Neuron (in vitro differentiated cells): ENCODE measurements at regions not wholly inside any gene's neighbourhood (a gene's known extent, or its start where the extent isn't known, plus 50 kb on each side); places are given as distances from the start of the nearest gene placed in this dataset.
A peak's percentile ranks its signal among the peaks of the same experiment; 100 is the strongest.

Experiments used
- H2AFZ ChIP-seq: one replicate; pipeline ENCODE4 v1.6.1; 2013; ENCODE audit warnings: low read depth, mild to moderate bottlenecking, inconsistent platforms, low read length, moderate library complexity
- H3K27me3 ChIP-seq: one replicate; pipeline ENCODE4 v1.6.1; 2013; ENCODE audit warnings: low read length; ENCODE audit not compliant: insufficient read depth
- H3K36me3 ChIP-seq: one replicate; pipeline ENCODE4 v1.6.1; 2013; ENCODE audit warnings: low read length; ENCODE audit not compliant: insufficient read depth
- H3K4me1 ChIP-seq: one replicate; pipeline ENCODE4 v1.6.1; 2013; ENCODE audit warnings: low read length; ENCODE audit not compliant: insufficient read depth
- H3K4me3 ChIP-seq: 2 replicates; pipeline ENCODE4 v1.5.1; 2013; ENCODE audit warnings: mild to moderate bottlenecking, low read length, moderate library complexity
- H3K9me3 ChIP-seq: one replicate; pipeline ENCODE4 v1.6.1; 2013; ENCODE audit warnings: low read length

DNA sequence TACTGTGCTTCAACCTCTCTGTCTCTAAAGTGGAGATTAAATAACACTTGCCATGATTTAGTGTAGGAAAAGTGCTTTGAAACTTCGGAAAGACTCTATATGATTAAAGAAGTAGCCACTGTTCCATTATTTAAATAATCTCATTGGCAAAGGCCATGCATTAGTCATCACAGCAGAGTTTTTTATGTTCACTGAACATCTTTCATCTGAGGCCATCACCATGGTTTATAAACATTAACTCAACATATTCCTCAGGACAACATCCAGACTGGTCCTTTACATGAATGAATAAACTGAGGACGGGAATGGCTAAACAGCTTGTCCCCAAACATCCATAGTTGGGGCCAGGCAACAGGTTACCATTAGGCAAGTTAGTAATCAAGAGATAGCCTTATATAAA, 124.6 kb upstream of the FRMD6 start:
- no peak overlapping the region for H2AFZ ChIP-seq
- H3K4me1 ChIP-seq, result no peaks in the 10 kb centered on the region
- H3K27me3 ChIP-seq, result no peaks in the 10 kb centered on the region
- H3K4me3 ChIP-seq, result no peak overlapping the region
- no peaks in the 10 kb centered on the region for H3K36me3 ChIP-seq
- no peaks in the 10 kb centered on the region for H3K9me3 ChIP-seq

DNA sequence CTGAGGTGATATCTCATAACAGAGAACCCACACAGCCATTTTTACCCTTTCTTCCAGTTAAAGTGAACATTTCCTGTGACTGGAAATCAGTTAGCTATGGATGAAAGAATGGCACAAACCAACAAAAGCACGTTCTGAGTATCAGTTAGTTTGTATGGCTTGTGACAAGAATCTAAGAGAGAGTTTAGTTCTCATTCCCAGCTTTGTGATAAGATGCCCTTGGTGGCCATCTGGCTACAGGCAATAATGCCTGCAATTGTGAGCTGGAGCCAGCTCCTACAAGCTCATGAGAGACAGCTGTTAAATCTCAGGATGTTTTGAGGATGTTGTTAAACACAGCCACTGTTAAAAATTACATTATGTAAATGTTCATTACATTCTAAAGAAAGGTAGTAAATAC, 122.0 kb upstream of the FRMD6 start:
- no peak overlapping the region for H2AFZ ChIP-seq
- no peak overlapping the region for H3K4me3 ChIP-seq
- no peaks in the 10 kb centered on the region for H3K36me3 ChIP-seq
- H3K4me1 ChIP-seq, result peaks cover 4% of the 10 kb centered on the region
- no peaks in the 10 kb centered on the region for H3K9me3 ChIP-seq
- no peaks in the 10 kb centered on the region for H3K27me3 ChIP-seq

DNA sequence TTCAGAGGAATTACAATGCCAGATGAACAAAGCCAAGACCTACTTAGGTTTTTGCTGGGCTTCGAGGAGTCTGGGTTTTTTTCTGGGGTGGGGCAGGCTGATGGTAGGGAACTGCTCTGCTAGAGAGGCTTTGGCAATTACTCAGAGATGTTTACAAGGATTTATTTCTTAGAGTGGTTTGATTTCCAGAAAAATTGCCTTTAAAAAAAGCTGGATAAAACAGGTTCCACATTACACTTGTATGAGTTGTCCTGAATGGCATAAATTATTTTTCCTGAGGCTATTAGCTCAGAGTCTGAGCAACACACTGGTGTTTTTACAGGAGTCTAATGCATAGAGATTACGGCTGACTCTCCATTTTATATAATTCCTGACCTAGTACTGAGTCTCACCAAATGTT, 118.5 kb upstream of the FRMD6 start:
- H2AFZ ChIP-seq, result no peak overlapping the region
- H3K36me3 ChIP-seq, result no peaks in the 10 kb centered on the region

DNA sequence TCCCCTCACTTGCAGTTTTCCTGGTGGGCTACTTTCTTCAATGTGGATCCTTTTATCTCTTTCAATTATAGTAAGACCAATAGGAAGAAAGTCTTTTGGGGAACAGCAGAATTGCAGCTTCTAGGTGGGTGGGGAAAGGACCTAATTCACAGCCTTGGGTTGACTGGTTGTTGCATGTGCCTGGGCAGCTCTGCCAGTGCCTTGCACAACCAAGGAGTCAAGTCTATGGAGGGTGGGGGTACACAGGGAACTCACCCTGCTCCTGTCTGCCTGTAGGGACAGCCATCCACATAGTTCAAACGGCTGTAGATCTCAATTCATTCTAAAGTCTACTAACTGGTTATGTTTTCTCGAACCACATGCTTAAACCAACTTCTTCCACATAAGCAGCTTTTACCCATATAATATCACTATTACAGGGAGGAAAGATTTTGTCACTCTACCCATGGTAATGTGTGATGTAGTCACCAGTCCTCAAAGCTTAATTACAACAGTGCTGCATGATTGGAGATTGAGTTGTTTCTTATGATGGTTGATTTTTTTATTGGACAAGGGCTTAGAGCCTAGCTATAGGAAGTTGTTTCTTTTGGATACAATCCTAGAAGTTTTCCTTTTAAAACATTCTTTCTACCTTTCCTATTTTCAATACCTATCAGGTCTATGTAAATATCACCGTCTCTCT, 117.7 kb upstream of the FRMD6 start:
- Histone ChIP-seq H3K4me3 (no peak overlapping the region), H2AFZ (peak overlapping the region; percentile 64), H3K36me3 (no peaks in the 10 kb centered on the region), H3K9me3 (no peaks in the 10 kb centered on the region), H3K4me1 (peaks cover 5% of the 10 kb centered on the region), H3K27me3 (no peaks in the 10 kb centered on the region)

More for the DNA sequence above, 118.5 kb upstream of the FRMD6 start:
- Histone ChIP-seq H3K27me3 (no peaks in the 10 kb centered on the region), H3K4me3 (no peak overlapping the region), H3K9me3 (no peaks in the 10 kb centered on the region), H3K4me1 (peaks cover 5% of the 10 kb centered on the region)

DNA sequence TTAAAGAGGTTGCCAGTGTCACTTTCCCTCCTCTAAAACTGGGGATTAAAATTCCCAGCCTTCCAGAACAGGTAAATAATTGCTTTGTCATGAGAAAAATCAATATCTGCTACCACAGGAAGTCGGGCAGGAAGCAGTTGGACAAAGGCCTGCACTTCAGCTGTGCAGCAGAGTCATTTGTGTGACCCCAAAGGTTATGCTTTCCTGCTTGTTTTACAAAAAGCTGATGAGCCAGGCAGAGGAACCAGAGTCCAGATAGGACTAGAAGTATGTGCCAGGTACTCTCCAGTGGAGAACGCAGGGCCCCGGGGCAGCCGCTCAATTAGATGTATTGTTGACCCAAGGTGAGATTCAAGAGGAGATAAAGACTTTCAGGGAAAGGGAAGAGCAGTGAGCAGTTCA, 117.1 kb upstream of the FRMD6 start:
- no peak overlapping the region for H3K4me3 ChIP-seq
- H3K27me3 ChIP-seq, result no peaks in the 10 kb centered on the region
- H3K9me3 ChIP-seq, result no peaks in the 10 kb centered on the region
- H3K36me3 ChIP-seq, result no peaks in the 10 kb centered on the region
- peak overlapping the region; percentile 64 for H2AFZ ChIP-seq
- H3K4me1 ChIP-seq, result peaks cover 8% of the 10 kb centered on the region

DNA sequence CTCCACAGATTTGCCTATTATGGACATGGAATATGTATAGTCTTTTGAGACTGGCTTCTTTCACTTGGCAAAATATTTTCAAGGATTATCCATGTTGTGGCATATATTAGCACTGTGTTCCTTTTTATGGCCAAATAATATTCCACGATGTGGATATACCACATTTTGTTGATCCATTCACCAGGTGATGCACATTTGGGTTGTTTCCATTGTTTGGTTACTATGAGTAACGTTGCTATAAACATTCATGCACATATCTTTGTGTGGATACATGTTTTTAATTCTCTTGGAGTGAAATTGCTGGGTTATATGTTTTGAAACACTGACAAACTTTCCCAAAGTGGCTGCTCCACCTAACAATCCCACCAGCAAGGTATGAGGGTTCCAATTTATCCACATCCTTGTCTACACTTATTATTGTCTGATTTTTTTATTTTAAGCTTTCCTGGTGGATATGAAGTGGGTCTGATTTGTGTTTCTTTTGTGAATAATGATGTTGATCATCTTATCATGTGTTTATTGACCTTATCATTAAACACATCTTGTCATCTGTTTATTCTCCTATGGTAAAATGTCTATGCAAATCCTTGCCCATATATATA, 116.2 kb upstream of the FRMD6 start:
- Histone ChIP-seq H3K4me1 (peaks cover 13% of the 10 kb centered on the region), H2AFZ (no peak overlapping the region), H3K4me3 (no peak overlapping the region), H3K9me3 (no peaks in the 10 kb centered on the region), H3K36me3 (no peaks in the 10 kb centered on the region), H3K27me3 (no peaks in the 10 kb centered on the region)

DNA sequence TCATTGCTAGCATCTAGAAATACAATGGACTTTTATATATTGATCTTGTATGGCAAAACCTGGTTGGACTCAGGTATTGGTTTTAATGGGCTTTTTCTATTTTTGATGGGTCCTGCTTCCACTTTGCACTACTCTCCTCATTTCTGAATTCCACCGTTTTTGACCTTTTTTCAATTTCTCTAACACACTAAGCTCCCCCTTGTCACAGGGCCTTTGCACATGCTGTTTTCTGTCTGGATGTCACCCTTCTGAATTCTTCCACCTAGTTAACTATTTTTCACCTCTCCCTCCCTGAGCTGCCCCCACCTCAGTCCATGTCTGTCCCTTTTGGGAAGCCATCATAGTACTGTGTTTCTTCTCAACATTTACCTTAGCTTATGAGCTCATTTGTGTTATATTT, 112.7 kb upstream of the FRMD6 start:
- Histone ChIP-seq H3K4me1 (peaks cover 13% of the 10 kb centered on the region), H3K36me3 (no peaks in the 10 kb centered on the region), H3K4me3 (no peak overlapping the region), H3K27me3 (no peaks in the 10 kb centered on the region), H2AFZ (no peak overlapping the region), H3K9me3 (no peaks in the 10 kb centered on the region)

DNA sequence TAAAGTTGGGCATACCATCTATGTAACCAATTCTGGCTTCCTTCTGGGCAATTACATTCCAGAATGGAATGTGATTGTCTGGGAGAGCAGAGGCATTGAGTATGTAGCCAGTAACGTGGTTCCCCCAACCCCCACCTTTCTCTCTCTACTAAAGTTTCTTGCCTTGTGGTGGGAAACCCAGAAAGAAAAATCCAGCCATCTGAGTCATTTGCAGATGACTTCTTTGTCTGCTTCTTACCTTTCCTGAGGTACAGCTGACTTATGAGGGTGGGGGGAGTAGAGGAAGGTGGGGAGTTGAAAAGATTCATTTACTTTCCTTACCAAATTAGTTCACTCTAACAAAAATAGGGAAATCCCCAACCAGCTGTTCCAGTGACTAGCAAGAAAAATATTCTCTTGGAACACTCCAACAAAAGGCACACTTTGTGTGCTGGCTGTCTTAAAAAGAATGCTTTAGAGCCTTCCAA, 112.1 kb upstream of the FRMD6 start:
- H3K27me3 ChIP-seq, result no peaks in the 10 kb centered on the region
- peaks cover 11% of the 10 kb centered on the region for H3K4me1 ChIP-seq
- no peaks in the 10 kb centered on the region for H3K9me3 ChIP-seq
- no peaks in the 10 kb centered on the region for H3K36me3 ChIP-seq
- H3K4me3 ChIP-seq, result no peak overlapping the region
- H2AFZ ChIP-seq, result peak overlapping the region; percentile 40

DNA sequence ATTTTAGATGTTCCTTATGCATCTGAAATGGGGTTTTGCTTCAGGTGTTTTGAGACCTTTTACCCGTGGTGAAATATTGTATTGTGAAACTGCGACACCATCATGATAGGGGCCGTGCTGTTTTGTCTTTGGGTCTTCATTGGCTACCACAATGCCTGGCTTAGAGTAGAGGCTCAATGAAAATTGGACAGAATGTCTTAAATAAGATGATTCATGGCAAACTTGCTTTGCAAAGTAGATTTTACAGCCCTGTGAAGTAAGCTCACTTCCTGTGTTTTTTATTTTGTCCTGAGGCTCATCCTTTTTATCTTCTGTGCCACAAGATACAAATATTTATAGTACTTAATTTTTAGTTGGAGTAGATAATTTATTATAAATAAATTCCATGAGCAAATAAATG, 111.3 kb upstream of the FRMD6 start:
- H3K27me3 ChIP-seq, result no peaks in the 10 kb centered on the region
- H3K4me1 ChIP-seq, result peaks cover 8% of the 10 kb centered on the region
- H3K9me3 ChIP-seq, result no peaks in the 10 kb centered on the region
- no peak overlapping the region for H3K4me3 ChIP-seq
- H2AFZ ChIP-seq, result no peak overlapping the region
- H3K36me3 ChIP-seq, result no peaks in the 10 kb centered on the region

DNA sequence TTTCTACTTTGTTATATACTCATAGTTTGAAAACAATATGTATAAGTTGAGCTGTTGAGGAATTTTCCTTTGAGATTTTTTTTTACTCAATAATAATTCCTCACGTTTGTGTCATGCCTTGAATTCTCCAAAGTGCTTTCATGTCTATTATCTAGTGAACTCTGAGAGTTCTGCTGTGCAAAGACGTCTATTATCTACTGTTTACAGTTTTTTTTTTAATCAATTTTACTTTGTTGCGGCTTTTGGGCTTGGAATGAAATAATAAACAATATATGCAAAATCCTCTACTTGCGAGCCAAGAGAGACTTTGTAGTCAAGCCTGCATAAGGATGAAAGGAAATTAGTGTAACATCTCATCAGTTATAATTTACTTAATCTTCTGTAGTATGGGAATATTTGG, 107.2 kb upstream of the FRMD6 start:
- H3K36me3 ChIP-seq, result no peaks in the 10 kb centered on the region
- H3K27me3 ChIP-seq, result no peaks in the 10 kb centered on the region
- no peaks in the 10 kb centered on the region for H3K9me3 ChIP-seq
- no peak overlapping the region for H3K4me3 ChIP-seq
- H2AFZ ChIP-seq, result no peak overlapping the region
- peaks cover 11% of the 10 kb centered on the region for H3K4me1 ChIP-seq

DNA sequence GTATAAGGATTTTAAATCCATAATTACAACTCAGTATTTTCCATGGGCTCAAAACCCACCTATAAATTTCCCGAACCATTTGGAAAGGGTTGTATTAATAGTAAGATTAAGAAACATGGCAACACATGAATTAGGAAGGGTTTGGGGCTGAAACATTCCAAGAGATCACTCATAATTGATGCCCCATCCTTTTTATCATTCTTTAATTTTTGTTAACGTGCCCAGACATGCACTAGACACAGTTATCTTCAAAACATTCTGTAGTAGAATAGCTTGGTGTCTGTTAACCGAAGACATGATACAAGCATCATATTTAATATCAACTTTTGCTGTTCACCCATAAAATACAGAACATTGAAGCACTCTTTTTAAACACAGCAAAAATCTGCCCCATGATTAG, 106.8 kb upstream of the FRMD6 start:
- no peak overlapping the region for H2AFZ ChIP-seq
- H3K4me3 ChIP-seq, result no peak overlapping the region
- no peaks in the 10 kb centered on the region for H3K36me3 ChIP-seq
- H3K4me1 ChIP-seq, result peaks cover 7% of the 10 kb centered on the region
- no peaks in the 10 kb centered on the region for H3K27me3 ChIP-seq
- no peaks in the 10 kb centered on the region for H3K9me3 ChIP-seq

DNA sequence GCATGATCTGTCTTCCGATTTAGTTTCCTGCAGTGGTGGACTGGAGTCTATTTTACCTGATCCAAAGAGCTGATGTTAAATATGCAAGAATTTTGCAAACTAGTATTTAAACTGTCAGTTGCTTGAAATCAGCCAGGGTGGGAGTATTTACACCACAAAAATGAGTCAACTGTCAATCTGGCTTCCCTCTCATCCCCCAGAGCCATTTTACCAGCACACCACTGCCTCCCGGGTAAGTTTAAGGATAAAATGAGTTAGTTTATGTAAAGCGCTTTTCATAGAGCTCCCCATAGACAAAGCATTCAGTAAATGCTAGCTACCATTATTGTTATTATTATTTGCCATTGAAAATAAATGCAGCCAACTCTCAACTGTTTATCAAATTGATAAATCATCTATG, 106.3 kb upstream of the FRMD6 start:
- no peak overlapping the region for H3K4me3 ChIP-seq
- no peaks in the 10 kb centered on the region for H3K27me3 ChIP-seq
- no peaks in the 10 kb centered on the region for H3K9me3 ChIP-seq
- no peaks in the 10 kb centered on the region for H3K36me3 ChIP-seq
- peaks cover 4% of the 10 kb centered on the region for H3K4me1 ChIP-seq
- no peak overlapping the region for H2AFZ ChIP-seq

DNA sequence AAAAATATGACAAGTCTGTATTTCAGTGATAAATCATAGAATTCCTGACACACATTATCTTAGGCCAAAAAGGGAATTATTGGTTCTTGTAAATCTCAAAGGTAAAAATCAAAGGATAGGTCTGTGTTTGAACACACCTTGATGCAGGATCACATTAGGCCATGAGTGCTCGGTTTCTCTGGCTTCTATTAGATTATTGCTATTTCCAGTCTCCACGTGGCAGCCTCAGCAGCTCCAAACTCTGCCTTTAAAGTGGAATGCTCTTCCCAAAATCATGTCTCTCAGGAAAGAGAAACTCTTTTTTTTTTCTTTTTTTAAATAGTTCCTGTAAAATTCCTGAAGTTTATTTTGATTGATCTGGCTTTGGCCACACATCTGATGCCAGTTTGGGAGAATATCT, 105.6 kb upstream of the FRMD6 start:
- Histone ChIP-seq H3K9me3 (no peaks in the 10 kb centered on the region), H3K4me1 (peaks cover 4% of the 10 kb centered on the region), H3K4me3 (no peak overlapping the region), H2AFZ (no peak overlapping the region), H3K27me3 (no peaks in the 10 kb centered on the region), H3K36me3 (no peaks in the 10 kb centered on the region)
